NCI-H2029 (cell line): ENCODE measurements at regions not wholly inside any gene's neighbourhood (a gene's known extent, or its start where the extent isn't known, plus 50 kb on each side); places are given as distances from the start of the nearest gene placed in this dataset.

Experiments used
- DNase-seq: peaks from one replicate; lab custom pipeline; 2025; lab: John Stamatoyannopoulos, UW

- no peak for DNase-seq
Measured at GRCh38 chr22:27668828-27669797, 132.4 kb downstream of the MN1 start.

DNA sequence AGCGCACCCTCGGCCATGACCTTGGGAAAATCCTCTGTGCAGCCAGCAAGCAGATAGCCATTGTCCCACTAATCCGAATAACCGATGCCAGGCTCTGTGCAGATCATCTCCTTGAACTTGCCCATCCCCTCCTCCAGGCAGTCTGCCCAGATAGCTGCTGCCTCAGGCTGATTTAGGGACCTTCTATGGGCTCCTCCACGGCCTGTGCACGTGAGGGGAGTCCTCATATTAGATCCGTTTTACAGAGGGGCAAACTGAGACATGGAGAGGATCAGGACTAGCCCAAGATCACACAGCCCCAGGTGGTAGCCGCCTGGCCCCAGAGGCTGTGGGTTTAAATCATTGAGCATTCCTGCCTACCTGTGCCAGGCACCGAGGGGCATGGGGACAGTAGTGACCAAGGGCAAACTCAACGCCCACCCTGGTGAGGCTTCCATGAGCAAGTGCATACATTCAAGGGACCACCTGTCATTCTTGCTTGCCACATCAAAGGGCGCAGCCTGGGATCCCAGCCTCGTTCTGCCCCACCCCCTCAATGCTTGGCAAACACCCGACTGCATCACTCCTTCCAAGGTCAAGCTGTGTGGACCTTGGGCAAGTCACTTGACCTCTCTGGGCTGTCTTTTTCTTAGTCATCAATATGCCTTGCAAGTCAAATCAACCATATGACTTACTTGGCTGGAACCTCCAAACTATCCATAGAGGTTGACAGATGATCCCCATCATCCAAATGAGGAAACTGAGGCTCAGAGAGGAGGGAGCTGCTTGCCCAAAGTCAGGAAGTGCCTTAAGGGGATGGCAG is 131.6 kb downstream of the MN1 start:
- no peak for DNase-seq

- no peak for DNase-seq
Measured at GRCh38 chr22:27670701-27671412, 130.7 kb downstream of the MN1 start.

GRCh38 chr22:27671413-27671935 is 130.1 kb downstream of the MN1 start:
- no peak for DNase-seq

DNA sequence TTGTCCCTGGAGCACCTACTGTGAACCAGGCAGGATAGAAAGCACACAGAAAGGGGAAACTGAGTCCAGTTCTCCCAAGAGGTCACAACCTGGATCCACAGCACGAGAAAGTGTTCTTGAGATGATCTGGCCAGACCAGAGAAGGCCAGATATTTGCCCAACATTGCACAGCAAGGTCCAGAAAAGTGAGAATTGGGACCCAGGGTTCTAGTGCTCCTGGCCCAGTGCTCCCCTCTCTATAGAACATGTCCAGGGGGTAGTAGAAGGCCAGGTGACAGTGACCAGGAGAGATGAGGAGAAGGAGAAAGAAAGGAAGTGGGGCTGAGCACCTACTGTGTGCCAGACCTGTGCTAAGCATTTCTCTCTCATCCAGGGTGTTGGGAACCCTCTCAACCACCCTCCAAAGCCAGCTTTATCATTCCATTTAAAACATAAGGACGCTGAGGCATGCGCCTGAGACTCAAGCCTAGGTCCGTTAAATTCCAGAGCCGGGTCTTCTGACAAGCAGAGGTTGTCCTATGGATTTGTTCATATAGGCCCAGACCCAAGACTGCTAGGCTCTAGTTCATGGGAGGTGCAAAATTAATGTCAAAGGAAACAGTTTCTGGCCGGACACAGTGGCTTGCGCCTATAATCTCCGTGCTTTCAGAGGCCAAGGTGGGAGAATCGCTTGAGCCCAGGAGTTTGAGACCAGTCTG is 128.7 kb downstream of the MN1 start:
- no peak for DNase-seq

DNA sequence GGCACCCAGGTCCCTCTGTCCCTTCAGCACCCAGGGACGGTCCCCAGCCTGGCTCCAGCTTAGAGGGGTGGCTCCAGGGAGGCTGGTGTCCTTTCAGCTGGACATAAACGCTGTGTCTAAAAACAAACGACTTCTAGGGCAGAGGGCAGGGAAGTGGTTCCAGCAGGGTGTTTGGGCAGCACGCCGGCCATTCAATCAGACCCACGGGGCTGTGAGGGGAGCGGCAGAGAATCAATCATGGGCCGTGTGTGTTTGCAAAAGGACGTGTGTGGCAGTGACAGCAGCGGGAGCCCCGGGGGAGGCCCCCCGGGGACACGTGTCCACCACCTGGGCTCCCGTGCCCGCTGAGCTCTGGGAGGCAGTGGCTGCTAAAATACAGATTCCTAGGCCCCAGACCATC is 127.7 kb downstream of the MN1 start:
- DNase-seq, result no peak

DNA sequence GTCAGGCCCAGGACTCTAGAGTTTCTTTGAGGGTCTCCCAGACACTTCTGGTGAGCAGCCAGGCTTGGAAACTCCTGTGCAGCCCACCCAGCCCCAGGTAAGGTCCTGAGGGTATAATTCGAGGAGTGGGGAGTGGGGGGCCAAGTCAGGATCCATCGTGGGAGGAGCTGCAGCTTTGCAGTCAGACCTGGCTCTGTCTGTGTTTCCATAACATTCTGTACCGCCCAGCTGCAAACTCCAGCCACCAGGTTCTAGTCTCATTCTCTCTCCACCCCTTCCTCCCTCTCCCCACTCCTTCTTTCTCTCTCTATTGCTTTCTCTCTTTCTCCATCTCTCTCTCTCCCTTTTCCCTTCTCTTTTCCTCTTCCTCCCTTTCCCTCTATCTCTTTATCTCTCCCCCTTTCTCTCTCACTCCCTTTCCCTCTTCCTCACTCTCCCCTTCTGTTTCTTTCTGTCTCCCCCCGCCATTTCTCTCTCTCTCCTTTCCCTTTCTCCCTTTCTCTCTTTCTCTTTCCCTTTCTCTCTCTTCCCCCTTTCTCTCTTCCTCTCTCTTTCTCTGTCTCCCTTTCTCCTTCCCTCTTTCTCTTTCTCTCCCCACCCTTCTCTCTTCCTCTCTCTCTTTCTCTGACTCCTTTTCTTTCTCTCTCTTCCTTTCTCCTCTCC is 127.2 kb downstream of the MN1 start:
- DNase-seq, result no peak

- DNase-seq, result no peak
Measured at GRCh38 chr22:27676545-27677213, 124.9 kb downstream of the MN1 start.

DNA sequence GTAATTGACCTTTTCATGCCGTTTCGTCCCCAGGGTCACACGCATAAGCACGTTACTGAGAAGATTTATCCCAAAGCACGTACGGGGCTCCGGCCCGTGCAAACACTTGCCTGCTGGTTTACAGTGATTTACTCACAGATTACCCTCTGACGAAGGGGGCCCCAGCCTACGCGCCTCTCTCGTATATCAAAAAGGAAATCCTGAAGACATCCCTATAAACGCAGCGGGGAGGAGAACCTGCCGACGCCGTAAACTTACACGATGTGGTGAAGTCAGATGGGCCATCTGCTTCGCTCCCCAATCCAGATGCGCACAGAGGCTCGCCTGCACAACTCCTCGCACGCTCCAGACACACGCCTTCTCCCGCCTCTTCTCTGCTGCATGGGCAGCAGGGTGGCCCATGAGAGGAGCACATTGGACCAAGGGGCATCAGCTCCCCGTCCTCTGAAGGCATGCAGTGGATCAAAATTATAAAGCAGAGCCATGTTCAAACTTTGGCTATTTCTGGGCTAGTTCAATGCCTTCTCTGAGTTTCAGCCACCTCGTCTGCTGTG is 123.6 kb downstream of the MN1 start:
- DNase-seq, result no peak

- no peak for DNase-seq
Measured at GRCh38 chr22:27679176-27679575, 122.4 kb downstream of the MN1 start.

- no peak for DNase-seq
Measured at GRCh38 chr22:27679693-27680488, 121.7 kb downstream of the MN1 start.

- DNase-seq, result no peak
Measured at GRCh38 chr22:27680636-27681035, 120.9 kb downstream of the MN1 start.

GRCh38 chr22:27681037-27681436 is 120.5 kb downstream of the MN1 start:
- DNase-seq, result no peak

- DNase-seq, result no peak
Measured at GRCh38 chr22:27682437-27682836, 119.1 kb downstream of the MN1 start.

DNA sequence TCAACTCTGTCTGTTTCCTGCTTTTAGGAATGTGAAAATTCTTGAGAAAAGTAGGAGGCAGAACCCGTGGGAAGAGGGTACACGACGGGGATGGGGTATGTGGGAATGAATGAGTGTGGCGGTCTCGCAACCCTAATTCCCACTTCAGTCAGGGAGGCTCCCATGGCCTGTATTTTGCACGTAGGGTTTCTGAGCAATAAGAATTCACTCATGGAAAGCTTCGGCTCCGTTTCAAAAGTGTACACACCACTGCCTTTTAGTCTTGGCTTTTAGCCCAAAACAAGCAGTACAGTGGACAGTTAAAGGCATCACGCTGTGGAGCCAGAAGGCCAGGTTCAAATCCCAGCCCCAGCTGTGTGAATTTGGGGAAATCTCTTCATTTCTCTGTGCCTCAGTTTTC is 116.7 kb downstream of the MN1 start:
- DNase-seq, result no peak

- no peak for DNase-seq
Measured at GRCh38 chr22:27685515-27685914, 116.0 kb downstream of the MN1 start.

GRCh38 chr22:27685970-27686369 is 115.6 kb downstream of the MN1 start:
- no peak for DNase-seq

DNA sequence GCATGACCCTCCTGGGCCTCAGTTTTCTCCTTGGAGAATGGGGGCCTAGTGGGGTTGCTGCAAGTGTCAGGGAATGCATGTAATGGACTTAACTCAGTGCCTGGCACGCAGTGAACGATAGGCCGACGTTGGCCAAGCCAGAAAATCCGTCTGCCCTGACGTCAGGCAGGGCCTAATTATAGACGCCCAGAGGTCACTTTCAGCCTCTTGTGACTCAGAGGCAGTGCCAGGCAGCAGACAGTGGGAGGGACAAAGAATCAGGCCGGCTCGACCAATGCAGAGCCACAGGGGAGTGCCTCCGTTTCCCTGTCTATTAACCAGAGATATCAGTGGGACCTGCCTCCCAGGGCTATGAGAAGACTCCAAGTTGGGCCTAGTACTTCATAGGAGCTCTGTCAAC is 115.0 kb downstream of the MN1 start:
- DNase-seq, result no peak

DNA sequence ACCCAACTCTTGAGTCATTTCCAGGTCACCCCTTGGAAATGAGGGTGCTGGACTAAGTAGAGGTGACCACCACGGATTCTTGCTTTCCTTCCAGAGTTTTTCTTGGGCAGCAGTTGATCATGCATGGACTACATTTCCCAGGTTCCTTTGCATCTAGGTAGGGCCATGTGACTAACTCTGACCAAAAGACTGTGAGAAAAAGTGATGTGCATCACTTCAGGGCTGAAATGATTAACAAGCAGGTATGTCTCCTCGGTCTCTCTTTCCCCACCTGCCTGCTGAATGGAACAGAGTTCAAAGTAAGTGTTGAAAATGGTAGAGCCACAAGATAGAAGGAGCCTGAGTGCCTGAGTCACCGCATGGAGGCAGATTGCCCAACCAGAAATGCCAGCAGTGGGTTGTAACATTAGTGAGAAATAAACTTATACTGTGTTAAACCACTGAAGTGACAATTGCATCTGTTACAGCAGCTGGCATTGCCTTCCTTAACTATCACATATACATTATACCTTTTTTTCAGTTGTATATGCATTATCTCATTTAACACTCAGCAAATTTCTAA is 113.5 kb downstream of the MN1 start:
- DNase-seq, result no peak
